GM23338 (cell line): ENCODE measurements at regions not wholly inside any gene's neighbourhood (a gene's known extent, or its start where the extent isn't known, plus 50 kb on each side); places are given as distances from the start of the nearest gene placed in this dataset.

Experiments used
- CREB1 ChIP-seq: fragments of 250-450 bp; sonication (Bioruptor Pico); IDR thresholded peaks from 2 replicates; pipeline ENCODE4 v1.5.0; 2020; ENCODE audit warnings: low read depth, mild to moderate bottlenecking, moderate library complexity
- EZH2 ChIP-seq: fragments of 200-600 bp; sonication (generic); IDR thresholded peaks from one replicate; pipeline ENCODE4 v1.8.0; 2017; ENCODE audit warnings: antibody characterized with exemption, mild to moderate bottlenecking, low read depth; ENCODE audit not compliant: unreplicated experiment
- EZH2phosphoT487 ChIP-seq: fragments of 200-600 bp; sonication (generic); IDR thresholded peaks from one replicate; pipeline ENCODE4 v1.8.1; 2018; ENCODE audit warnings: antibody characterized with exemption; ENCODE audit not compliant: unreplicated experiment
- JUNB ChIP-seq: IDR thresholded peaks from one replicate; pipeline ENCODE4 v1.6.1; 2016; ENCODE audit warnings: antibody characterized with exemption; ENCODE audit not compliant: unreplicated experiment
- NANOG ChIP-seq: IDR thresholded peaks from 2 replicates; pipeline ENCODE4 v1.6.1; 2016; ENCODE audit warnings: antibody characterized with exemption, borderline replicate concordance
- POLR2AphosphoS5 ChIP-seq: IDR thresholded peaks from 2 replicates; pipeline ENCODE4 v1.6.1; 2016; ENCODE audit warnings: antibody characterized with exemption, low read depth
- STAT1 ChIP-seq: IDR thresholded peaks from one replicate; pipeline ENCODE4 v1.6.1; 2016; ENCODE audit warnings: antibody characterized with exemption; ENCODE audit not compliant: unreplicated experiment
- ZNF114 ChIP-seq: fragments of 250-450 bp; sonication (Bioruptor Pico); IDR thresholded peaks from 2 replicates; pipeline ENCODE4 v1.5.0; 2020; ENCODE audit warnings: mild to moderate bottlenecking, moderate library complexity
- ZNF331 ChIP-seq: fragments of 250-450 bp; sonication (Bioruptor Pico); IDR thresholded peaks from 2 replicates; pipeline ENCODE4 v1.5.0; 2020; ENCODE audit warnings: low read depth, mild to moderate bottlenecking, moderate library complexity
- TF ChIP-seq, protein P1 (sequence below), 2 experiments: fragments of 200-600 bp in 1 of 2; sonication (generic) in 1 of 2; conservative IDR thresholded peaks; 2 replicates each; pipeline versions ENCODE4 v1.5.1 to v1.6.1; 2016 to 2017; ENCODE audit warnings: antibody characterized with exemption in 2 of 2, low read depth in 2 of 2, mild to moderate bottlenecking in 2 of 2, moderate library complexity in 1 of 2
- TF ChIP-seq, protein P2 (sequence below): IDR thresholded peaks from one replicate; pipeline ENCODE4 v1.6.1; 2018; ENCODE audit warnings: antibody characterized with exemption; ENCODE audit not compliant: unreplicated experiment
- TF ChIP-seq, protein P3 (sequence below): fragments of 250-450 bp; sonication (Bioruptor Pico); IDR thresholded peaks from 2 replicates; pipeline ENCODE4 v1.5.0; 2020; ENCODE audit warnings: mild to moderate bottlenecking, moderate library complexity
- TF ChIP-seq, protein P4 (sequence below): IDR thresholded peaks from 2 replicates; pipeline ENCODE4 v1.6.1; 2016; ENCODE audit warnings: antibody characterized with exemption

DNA sequence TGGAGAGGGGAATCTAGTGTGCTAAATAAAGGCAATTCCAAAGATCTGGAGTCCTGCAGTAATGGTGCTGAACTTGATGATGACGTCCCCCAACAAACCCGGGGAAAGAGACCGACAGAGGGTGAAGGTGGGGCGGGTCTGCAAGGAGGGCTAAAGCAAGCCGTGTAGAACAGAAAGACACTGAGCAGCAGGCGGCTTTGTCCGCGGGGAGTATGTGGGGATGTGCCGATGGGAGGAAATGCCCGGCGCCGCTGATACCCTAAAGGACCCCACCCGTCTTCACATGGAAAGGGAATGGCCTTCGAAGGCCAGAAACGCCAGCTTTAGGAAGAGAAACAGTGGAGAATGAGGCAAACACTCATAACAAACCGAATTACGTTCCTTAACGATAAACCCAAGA is 528.9 kb downstream of the ZNF674 start:
- TF ChIP-seq, protein P1, sequence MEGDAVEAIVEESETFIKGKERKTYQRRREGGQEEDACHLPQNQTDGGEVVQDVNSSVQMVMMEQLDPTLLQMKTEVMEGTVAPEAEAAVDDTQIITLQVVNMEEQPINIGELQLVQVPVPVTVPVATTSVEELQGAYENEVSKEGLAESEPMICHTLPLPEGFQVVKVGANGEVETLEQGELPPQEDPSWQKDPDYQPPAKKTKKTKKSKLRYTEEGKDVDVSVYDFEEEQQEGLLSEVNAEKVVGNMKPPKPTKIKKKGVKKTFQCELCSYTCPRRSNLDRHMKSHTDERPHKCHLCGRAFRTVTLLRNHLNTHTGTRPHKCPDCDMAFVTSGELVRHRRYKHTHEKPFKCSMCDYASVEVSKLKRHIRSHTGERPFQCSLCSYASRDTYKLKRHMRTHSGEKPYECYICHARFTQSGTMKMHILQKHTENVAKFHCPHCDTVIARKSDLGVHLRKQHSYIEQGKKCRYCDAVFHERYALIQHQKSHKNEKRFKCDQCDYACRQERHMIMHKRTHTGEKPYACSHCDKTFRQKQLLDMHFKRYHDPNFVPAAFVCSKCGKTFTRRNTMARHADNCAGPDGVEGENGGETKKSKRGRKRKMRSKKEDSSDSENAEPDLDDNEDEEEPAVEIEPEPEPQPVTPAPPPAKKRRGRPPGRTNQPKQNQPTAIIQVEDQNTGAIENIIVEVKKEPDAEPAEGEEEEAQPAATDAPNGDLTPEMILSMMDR (conservative IDR thresholded peaks at IDR 0.05; ENCODE audit: low read depth in 2 of 2) = no peak
- no peak for TF ChIP-seq JUNB
- TF ChIP-seq EZH2 = no peak
- TF ChIP-seq, protein P2, sequence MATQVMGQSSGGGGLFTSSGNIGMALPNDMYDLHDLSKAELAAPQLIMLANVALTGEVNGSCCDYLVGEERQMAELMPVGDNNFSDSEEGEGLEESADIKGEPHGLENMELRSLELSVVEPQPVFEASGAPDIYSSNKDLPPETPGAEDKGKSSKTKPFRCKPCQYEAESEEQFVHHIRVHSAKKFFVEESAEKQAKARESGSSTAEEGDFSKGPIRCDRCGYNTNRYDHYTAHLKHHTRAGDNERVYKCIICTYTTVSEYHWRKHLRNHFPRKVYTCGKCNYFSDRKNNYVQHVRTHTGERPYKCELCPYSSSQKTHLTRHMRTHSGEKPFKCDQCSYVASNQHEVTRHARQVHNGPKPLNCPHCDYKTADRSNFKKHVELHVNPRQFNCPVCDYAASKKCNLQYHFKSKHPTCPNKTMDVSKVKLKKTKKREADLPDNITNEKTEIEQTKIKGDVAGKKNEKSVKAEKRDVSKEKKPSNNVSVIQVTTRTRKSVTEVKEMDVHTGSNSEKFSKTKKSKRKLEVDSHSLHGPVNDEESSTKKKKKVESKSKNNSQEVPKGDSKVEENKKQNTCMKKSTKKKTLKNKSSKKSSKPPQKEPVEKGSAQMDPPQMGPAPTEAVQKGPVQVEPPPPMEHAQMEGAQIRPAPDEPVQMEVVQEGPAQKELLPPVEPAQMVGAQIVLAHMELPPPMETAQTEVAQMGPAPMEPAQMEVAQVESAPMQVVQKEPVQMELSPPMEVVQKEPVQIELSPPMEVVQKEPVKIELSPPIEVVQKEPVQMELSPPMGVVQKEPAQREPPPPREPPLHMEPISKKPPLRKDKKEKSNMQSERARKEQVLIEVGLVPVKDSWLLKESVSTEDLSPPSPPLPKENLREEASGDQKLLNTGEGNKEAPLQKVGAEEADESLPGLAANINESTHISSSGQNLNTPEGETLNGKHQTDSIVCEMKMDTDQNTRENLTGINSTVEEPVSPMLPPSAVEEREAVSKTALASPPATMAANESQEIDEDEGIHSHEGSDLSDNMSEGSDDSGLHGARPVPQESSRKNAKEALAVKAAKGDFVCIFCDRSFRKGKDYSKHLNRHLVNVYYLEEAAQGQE = no peak
- TF ChIP-seq EZH2phosphoT487 = no peak
- no peak for TF ChIP-seq NANOG
- no peak for TF ChIP-seq ZNF331
- TF ChIP-seq POLR2AphosphoS5 = no peak
- TF ChIP-seq CREB1 (CRISPR knock-in tag) = no peak
- TF ChIP-seq, protein P3, sequence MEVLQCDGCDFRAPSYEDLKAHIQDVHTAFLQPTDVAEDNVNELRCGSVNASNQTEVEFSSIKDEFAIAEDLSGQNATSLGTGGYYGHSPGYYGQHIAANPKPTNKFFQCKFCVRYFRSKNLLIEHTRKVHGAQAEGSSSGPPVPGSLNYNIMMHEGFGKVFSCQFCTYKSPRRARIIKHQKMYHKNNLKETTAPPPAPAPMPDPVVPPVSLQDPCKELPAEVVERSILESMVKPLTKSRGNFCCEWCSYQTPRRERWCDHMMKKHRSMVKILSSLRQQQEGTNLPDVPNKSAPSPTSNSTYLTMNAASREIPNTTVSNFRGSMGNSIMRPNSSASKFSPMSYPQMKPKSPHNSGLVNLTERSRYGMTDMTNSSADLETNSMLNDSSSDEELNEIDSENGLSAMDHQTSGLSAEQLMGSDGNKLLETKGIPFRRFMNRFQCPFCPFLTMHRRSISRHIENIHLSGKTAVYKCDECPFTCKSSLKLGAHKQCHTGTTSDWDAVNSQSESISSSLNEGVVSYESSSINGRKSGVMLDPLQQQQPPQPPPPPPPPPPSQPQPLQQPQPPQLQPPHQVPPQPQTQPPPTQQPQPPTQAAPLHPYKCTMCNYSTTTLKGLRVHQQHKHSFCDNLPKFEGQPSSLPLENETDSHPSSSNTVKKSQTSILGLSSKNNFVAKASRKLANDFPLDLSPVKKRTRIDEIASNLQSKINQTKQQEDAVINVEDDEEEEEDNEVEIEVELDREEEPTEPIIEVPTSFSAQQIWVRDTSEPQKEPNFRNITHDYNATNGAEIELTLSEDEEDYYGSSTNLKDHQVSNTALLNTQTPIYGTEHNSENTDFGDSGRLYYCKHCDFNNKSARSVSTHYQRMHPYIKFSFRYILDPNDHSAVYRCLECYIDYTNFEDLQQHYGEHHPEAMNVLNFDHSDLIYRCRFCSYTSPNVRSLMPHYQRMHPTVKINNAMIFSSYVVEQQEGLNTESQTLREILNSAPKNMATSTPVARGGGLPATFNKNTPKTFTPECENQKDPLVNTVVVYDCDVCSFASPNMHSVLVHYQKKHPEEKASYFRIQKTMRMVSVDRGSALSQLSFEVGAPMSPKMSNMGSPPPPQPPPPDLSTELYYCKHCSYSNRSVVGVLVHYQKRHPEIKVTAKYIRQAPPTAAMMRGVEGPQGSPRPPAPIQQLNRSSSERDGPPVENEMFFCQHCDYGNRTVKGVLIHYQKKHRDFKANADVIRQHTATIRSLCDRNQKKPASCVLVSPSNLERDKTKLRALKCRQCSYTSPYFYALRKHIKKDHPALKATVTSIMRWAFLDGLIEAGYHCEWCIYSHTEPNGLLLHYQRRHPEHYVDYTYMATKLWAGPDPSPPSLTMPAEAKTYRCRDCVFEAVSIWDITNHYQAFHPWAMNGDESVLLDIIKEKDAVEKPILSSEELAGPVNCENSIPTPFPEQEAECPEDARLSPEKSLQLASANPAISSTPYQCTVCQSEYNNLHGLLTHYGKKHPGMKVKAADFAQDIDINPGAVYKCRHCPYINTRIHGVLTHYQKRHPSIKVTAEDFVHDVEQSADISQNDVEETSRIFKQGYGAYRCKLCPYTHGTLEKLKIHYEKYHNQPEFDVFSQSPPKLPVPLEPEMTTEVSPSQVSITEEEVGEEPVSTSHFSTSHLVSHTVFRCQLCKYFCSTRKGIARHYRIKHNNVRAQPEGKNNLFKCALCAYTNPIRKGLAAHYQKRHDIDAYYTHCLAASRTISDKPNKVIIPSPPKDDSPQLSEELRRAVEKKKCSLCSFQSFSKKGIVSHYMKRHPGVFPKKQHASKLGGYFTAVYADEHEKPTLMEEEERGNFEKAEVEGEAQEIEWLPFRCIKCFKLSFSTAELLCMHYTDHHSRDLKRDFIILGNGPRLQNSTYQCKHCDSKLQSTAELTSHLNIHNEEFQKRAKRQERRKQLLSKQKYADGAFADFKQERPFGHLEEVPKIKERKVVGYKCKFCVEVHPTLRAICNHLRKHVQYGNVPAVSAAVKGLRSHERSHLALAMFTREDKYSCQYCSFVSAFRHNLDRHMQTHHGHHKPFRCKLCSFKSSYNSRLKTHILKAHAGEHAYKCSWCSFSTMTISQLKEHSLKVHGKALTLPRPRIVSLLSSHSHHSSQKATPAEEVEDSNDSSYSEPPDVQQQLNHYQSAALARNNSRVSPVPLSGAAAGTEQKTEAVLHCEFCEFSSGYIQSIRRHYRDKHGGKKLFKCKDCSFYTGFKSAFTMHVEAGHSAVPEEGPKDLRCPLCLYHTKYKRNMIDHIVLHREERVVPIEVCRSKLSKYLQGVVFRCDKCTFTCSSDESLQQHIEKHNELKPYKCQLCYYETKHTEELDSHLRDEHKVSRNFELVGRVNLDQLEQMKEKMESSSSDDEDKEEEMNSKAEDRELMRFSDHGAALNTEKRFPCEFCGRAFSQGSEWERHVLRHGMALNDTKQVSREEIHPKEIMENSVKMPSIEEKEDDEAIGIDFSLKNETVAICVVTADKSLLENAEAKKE (CRISPR knock-in tag) = no peak
- TF ChIP-seq STAT1 = no peak
- TF ChIP-seq ZNF114 = no peak
- TF ChIP-seq, protein P4, sequence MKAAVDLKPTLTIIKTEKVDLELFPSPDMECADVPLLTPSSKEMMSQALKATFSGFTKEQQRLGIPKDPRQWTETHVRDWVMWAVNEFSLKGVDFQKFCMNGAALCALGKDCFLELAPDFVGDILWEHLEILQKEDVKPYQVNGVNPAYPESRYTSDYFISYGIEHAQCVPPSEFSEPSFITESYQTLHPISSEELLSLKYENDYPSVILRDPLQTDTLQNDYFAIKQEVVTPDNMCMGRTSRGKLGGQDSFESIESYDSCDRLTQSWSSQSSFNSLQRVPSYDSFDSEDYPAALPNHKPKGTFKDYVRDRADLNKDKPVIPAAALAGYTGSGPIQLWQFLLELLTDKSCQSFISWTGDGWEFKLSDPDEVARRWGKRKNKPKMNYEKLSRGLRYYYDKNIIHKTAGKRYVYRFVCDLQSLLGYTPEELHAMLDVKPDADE = no peak
